AG10803 (cell line): ENCODE measurements at regions not wholly inside any gene's neighbourhood (a gene's known extent, or its start where the extent isn't known, plus 50 kb on each side); places are given as distances from the start of the nearest gene placed in this dataset.
"Not testable (repeated sequence)": the region's sequence is repeated elsewhere in the genome, so short reads cannot be mapped to it uniquely, and the experiment has no call there.

Experiments
- DNase-seq: peaks from one replicate; pipeline ENCODE4 v3.0.0; 2010; ENCODE audit warnings: low read depth
- H3K4me3 ChIP-seq: 2 replicates; pipeline ENCODE4 v1.5.1; 2011; ENCODE audit warnings: mild to moderate bottlenecking, low read length, control low read depth
- CTCF ChIP-seq: conservative IDR thresholded peaks from 2 replicates; pipeline ENCODE4 v1.5.1; 2011; ENCODE audit warnings: mild to moderate bottlenecking, low read length, control low read depth, inconsistent platforms

- DNase-seq = no peak
- TF ChIP-seq CTCF = no peak
- no peak overlapping the region for H3K4me3 ChIP-seq
Observed at GRCh38 chr15:87682527-87682926, 574.0 kb downstream of the NTRK3 start.

- no peak for TF ChIP-seq CTCF
- no peak for DNase-seq
- H3K4me3 ChIP-seq = no peak overlapping the region
Observed at GRCh38 chr15:87681104-87681503, 575.4 kb downstream of the NTRK3 start.

GRCh38 chr15:87680208-87680607 lies 576.3 kb downstream of the NTRK3 start:
- peak; percentile 28 for DNase-seq
- TF ChIP-seq CTCF = no peak
- no peak overlapping the region for H3K4me3 ChIP-seq

GRCh38 chr15:87675271-87675670 lies 581.3 kb downstream of the NTRK3 start:
- no peak for TF ChIP-seq CTCF
- no peak for DNase-seq
- no peak overlapping the region for H3K4me3 ChIP-seq

- H3K4me3 ChIP-seq = no peak overlapping the region
- peak; percentile 44 for DNase-seq
- peak; percentile 93 for TF ChIP-seq CTCF
Observed at GRCh38 chr15:87672309-87673288, 583.9 kb downstream of the NTRK3 start.

GRCh38 chr15:87671289-87671688 lies 585.2 kb downstream of the NTRK3 start:
- TF ChIP-seq CTCF = no peak
- no peak overlapping the region for H3K4me3 ChIP-seq
- DNase-seq = no peak

GRCh38 chr15:87669846-87670245 lies 586.7 kb downstream of the NTRK3 start:
- peak; percentile 34 for DNase-seq
- no peak for TF ChIP-seq CTCF
- H3K4me3 ChIP-seq = no peak overlapping the region

- not testable (repeated sequence) for H3K4me3 ChIP-seq, DNase-seq
Observed at GRCh38 chr15:87668768-87669564, 587.6 kb downstream of the NTRK3 start.
